Stimulated activated CD4-positive, alpha-beta T cell treated with anti-CD3 and anti-CD28 coated beads, TNF-alpha, amount 100 ng/mL, for 4 hours (primary cell): ENCODE measurements at regions not wholly inside any gene's neighbourhood (a gene's known extent, or its start where the extent isn't known, plus 50 kb on each side); places are given as distances from the start of the nearest gene placed in this dataset.
"Not testable (repeated sequence)": the region's sequence is repeated elsewhere in the genome, so short reads cannot be mapped to it uniquely, and the experiment has no call there.

Experiments used
- DNase-seq, 3 experiments: peaks; one replicate each; pipeline ENCODE4 v3.0.0-alpha.2; 2020; ENCODE audit warnings: low read depth in 3 of 3

DNA sequence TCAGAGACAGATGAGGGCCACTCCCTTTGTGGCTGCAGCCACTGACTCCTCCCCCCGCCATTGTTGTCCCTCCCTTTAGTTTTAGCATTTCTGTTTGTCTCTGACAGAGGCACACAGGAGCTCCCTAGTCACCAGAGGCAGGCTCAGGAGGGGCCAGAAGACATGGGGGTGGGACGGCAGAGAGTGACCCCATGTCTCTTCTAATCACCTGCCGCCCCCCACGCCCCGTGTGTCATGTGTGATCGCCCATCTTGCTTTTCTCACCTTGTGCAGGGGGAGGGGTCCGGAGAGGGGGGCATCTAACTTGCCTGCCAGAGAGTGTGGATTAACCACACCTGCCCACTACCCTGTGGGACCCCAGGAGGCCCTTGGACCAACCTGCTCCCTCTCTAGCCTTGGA, 246.7 kb upstream of the TP53TG3C start:
- DNase-seq: not testable (repeated sequence)

DNA sequence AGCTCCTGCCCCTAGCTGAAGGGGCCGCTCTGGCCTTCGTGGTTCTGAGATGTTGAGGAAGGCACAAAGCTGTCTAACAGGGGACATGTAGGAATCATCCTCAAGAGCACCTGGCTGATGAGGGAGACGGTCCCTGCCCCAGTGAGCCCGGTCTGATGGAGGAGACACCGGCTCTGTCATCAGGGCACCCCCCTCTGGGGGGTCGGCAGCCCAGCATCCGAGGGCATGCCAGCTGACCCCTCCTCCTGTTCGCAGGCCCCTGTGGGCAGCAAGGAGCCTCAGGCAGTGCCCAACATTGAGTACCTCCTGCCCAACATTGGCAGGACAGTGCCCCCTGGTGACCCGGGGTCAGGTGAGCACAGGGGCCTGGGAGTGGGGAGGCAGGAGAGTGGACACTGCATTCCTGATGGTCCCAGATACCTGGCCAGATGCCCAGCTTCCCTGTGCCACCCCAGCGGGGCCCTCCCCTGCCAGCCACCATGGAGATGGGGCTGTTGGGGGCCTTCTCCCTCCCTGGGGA, 247.9 kb upstream of the TP53TG3C start:
- not testable (repeated sequence) for DNase-seq

DNA sequence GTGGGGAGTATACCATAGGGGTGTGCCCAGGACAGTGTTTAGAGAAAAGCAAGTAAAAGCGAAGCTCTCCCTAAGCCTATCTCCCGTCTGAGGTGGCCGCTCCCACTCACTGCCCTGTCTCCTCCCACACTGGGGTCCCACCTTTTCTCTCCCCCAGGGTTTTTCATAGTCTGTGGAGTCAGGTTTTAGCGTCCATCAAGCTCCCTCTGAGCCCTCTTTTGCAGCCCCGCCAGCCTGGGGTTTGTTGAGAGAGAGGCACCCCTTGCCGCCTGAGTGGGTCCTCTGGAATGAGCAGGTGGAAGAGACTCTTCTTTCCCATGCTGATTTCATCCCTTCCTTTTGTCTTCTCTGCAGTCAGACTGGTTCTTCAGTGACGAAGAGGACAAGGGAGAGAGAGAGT, 248.7 kb upstream of the TP53TG3C start:
- not testable (repeated sequence) for DNase-seq

DNA sequence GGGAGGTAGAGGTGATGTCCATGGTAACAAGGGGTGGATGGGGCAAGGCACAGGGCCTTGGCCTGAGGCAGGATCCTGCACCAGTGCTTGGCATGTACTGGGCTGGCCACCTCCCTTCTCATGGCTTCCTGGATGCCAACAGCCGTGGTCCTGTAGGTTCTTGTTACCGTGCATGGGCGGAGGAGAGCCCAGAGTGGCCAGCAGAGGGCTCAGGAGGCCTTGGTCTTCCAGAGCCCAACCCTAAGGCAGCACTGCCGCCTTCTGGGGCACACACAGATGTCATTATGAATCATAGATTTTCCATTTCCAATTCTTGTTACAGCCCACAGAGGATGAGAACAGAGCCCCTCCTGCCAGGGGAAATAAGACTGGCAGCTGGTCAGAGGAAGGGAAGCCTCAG, 254.2 kb upstream of the TP53TG3C start:
- DNase-seq: not testable (repeated sequence)

DNA sequence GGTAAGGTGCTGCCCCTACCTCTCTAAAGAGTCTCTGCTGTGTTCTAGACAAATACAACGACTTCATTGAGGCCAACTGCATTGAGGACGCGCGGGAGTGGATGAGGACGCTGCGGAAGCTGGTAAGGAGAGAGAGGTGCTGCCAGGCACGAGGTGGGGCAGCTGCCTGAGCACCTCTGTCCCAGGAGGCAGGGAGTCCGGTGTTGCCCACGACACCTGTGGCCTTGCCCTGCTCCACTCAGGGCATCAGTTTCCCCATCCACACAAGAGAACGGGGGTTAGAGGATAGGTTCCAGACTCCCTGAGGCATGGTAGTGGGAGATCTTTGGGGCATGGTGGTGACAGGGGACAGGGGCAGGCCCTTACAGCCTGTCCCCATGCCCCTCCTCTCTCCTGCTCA, 256.1 kb upstream of the TP53TG3C start:
- DNase-seq: not testable (repeated sequence)

DNA sequence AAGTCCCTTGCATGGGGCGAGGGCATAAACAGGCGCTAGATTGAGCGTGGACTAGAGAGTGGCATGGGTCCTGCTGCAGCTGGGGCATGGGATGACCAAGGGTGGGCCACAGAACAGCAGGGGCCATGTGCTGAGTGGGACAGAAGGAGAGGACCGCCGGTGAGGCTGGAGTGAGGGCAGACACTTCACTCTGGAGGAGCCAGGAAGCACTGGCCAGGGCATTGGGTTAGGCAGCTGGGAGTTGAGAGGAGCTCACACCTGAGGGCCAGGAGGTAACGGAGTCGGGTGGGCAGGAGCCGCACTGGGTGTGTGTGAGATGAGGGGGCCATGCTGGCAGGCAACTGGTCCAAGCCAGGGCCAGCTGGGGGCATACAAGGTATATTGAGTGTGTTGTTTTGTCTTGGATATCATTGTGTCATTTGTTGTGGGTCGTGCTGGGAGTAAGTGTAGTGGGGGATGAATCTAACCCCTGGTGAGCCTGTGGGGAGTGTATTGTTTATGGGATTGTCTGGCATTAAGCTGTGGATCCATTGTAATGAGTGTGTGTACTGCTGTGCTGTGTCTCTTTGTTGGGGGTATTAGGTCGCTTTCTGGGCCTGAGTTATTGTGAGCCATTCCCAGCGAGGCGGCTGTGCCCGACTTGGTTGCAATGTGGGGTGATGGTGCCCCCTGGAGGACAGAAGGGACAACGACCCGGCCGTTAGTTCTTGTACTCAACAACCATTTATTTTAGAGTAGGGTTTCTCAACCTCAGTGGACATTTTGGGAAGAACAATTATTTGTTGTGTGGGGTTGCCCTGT, 256.5 kb upstream of the TP53TG3 start:
- not testable (repeated sequence) for DNase-seq

DNA sequence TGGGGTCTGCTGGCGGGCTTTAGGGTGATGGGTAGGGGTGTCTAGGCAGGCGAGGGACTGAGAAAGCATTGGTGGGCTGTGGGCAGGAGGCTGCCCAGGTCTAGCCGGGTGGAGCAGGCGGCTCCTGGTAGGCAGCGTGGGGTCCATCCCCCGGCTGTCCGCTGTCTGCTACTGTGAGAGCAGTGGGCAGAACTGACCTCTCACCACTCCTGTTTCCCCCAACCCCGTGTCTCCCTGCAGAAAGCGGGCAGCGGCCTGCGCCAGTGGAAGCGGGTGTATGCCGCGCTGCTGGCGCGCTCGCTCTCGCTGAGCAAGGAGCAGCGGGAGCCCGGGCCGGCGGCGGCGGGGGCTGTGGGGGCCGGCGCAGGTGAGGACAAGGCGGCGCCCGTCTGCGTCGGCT, 249.2 kb upstream of the TP53TG3 start:
- DNase-seq: not testable (repeated sequence)

DNA sequence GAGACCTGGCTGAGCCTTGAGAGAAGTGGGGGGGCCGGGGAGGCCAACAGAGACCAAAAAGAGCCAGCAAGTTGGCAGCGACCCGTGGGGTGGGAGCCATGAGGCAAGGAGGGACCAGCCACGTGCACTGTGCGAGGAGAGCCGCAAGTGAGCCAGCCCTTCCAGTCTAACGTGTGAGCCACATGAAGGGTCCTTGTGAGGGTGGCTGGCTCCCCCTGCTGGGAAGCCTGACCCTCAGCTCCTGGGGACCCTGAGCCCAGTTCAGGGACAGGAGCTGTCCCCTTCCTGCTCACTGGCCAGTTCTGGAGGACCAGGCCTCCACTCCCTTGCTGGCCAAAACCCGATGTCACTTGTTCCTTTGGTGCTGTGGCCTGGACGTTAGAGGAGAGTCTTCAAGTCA, 246.6 kb upstream of the TP53TG3 start:
- DNase-seq: not testable (repeated sequence)

DNA sequence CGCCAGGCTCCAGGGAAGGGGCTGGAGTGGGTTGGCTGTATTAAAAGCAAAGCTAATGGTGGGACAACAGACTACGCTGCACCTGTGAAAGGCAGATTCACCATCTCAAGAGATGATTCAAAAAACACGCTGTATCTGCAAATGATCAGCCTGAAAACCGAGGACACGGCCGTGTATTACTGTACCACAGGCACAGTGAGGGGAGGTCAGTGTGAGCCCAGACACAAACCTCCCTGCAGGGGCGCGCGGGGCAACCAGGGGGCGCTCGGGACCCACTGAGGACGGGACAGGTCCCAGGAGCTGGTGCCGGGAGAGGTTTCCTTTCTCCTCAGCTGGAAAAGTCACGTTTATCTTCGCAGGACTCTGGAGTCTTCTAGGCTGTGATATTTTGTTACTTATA, 239.4 kb upstream of the TP53TG3 start:
- not testable (repeated sequence) for DNase-seq

DNA sequence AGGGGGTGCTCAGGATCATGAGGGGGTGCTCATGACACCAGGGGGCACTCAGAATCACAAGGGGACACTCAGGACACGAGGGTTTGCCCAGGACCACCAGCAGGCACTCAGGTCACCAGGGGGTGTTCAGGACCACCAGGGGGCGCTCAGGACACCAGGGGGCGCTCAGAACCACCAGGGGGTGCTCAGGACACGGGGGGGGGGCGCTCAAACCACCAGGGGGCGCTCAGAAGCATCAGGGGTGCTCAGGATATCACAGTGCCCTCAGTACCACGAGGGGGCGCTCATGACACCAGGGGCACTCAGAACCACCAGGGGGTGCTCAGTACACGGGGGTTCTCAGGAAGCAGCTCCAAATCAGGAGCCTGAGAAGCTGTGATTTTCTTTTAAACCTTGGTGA, 221.8 kb upstream of the TP53TG3 start:
- peak in 1 of 3 experiments; percentile 2 for DNase-seq

DNA sequence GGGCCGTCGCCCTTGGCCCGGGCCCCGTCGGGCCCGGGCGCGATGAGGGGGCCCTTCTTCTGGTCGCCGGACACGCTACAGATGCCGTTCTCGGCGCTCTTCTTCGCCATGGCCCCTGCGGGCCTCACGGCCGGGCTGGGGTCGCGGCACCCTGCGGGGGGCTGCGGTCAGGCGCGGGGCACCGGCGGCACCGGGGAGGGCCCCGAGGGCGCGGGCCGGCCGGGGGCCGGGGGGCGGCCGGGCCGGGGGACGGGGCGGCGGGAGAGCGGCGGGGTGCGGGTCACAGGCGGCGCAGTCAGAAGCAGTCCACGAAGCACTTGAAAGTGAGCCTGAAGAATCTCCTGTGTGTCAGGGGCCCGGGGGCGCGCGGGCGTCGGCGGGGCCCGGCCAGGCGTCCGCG, 209.4 kb upstream of the TP53TG3 start:
- DNase-seq: not testable (repeated sequence)

DNA sequence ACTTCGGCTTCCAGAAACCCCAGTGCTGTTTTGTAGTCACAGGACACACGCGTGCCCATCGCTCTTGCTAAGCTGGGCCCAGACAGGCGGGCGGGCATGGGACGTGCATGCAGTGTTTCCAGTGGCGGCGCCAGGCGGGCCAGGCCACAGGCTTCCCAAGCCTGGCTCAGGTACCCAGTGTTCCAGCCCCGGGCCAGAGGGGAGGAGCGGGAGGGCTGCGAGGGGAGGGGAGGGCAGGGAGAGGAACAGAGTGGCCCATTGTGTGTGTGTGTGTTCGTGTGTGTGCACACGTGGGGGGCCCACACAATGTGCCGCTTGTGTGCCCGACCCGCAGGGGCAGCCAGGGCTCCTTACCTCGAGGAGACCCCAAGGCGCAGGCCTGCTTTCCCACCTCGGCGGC, 208.6 kb upstream of the TP53TG3 start:
- not testable (repeated sequence) for DNase-seq

DNA sequence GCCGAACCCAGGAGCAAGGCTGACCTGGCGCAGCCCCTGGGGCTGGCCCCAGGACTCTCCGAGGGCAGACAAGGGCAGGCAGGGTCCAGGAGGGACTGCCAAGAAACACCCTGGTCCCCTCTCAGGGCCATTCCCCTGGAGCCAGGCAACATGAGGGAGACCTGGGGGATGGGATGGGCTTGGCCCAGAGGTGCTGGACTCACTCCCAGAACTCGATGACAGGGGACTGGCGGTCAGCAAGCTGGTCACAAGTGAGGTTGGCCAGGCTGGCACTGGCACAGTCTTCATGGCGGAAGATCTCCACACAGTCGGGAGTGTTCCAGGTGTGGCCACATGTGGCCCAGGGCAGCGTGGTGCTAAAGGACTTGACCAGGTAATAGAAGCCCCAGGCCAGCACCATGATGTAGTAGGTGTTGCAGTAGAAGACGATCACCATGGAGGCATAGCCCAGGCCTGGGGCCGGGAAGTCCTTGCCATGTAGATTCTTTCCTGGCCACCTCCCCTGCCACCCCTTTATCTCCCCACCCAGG, 206.4 kb upstream of the TP53TG3 start:
- not testable (repeated sequence) for DNase-seq

DNA sequence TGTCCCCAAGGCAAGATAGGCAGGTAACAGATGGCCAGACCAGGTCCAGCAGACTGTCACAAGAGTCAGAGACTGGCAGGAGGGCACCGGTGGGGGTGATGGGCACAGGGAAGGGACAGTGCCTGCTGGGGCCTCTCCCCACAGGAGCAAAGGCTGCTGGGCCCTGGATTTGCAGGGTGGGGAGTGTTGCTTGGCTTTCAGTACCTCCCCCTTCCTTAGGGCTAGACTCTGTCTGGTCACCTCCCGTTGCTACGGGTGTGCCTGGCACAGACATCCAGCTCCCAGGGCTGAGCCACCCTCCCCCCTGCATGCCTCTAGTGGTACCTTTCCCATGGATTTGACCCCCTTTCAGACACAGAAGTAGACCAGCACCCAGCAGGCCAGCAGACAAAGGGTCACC, 205.7 kb upstream of the TP53TG3 start:
- not testable (repeated sequence) for DNase-seq

DNA sequence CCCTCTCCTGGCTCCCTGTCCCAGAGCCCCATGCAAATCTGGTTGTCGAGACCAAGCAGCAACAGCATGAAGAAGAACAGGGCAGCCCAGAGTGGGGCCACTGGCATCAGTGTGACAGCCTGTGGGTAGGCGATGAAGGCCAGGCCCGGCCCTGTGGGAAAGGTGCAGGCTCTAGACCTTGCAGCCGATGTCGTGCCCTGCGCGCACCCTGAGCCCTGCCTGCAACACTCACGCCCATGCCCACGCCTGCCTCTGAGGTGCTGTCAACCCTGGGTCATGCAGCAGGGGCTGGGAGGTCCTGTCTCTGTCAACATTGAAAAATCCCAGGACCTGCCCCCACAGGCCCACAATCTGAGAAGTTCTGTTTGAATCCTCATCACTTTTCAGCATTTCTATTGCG, 204.0 kb upstream of the TP53TG3 start:
- DNase-seq: not testable (repeated sequence)

DNA sequence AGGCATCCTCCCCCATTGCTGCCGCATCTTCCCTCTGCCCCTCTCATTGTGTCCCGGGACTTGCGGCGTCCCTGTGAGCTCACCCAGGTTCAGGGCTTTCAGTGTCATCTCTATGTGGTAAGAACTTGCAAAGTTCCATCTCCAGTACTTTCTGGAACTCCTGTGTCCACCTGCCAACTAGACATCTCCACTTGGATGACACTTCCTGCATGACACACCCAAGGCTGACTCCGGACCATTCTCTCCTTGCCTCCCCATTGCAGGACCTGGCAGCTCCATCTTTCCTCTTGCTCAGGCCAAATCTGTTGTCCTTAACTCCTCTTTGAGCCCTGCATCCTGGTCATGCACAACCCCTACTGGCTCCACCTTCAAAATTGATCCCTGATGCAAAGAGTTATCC, 200.8 kb upstream of the TP53TG3 start:
- DNase-seq: not testable (repeated sequence)

DNA sequence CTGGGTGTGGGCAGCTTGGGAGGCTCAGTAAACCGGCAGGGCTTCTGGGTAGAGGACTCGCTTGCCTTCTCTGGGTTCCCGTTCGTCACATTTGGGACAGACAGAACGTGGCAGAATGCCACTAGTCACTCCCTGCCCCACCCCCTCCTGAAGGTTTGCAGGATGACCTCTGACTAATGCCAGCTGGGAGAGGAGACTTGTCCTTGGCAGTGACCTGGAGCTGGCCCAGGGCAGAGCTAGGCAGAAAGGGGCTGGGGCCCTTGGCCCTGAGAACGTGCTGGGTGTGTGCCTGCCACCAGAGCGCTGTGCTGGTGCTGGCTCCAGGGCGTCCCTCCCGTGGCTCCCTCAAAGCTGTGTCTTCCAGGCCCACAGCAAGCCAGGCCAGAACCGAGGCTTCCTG, 197.8 kb upstream of the TP53TG3 start:
- not testable (repeated sequence) for DNase-seq

DNA sequence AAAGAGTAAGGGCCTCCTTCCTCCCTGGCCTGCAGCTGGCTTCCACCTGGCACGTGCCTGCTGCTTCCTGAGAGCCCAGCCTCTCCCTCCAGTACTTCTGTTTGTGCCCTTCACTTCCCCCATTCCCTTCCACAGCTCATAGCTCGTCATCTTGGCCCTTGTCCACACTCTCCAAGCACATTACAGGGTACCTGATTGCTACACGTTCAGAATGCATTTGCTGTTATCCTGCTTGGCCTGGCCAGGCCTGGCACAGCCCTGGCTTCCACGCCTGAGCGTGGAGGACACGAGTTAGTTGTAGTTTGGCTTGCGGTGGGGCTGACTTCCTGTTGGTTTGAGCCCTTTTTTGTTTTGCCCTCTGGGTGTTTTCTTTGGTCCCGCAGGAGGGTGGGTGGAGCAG, 197.2 kb upstream of the TP53TG3 start:
- DNase-seq: not testable (repeated sequence)

DNA sequence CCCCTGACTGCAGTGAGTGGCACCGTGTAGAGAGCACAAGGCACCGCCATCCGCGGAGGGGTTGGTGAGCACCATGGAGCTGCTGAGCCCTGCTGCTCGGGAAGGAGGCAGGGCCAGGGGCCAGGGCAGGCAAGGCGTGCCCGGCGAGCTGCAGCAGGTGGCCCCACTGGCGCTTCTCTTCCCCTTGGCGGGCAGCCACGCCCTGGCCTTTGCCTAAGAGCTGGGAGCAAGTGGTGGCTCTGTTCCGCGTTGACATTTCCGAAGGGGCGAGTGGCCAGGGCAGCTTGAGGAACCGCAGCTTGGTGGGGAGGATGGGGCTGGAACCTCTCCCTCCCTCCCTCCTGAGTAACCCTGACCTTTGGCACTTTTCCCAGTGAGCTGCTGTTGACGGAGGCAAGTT, 194.7 kb upstream of the TP53TG3 start:
- DNase-seq: not testable (repeated sequence)

DNA sequence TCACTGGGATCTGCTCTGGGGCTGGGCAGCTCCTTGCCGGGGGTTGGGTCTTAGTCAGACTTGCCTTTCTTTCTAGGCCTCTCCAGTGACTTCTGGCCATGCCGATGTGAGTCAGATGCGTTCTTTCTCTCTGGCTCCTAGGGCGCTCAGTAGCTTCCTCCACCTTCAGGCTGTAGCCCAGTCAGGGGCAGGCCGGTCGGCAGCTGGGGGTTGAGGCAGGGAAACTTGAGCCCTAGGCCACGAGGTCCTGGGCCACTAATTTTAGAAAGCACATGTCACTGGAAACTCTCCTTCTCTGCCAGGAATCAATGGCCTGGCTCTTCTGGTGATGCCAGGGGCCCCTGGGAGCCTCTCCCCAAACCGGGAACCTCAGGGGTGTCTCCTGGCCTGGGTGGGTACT, 192.4 kb upstream of the TP53TG3 start:
- DNase-seq: not testable (repeated sequence)

DNA sequence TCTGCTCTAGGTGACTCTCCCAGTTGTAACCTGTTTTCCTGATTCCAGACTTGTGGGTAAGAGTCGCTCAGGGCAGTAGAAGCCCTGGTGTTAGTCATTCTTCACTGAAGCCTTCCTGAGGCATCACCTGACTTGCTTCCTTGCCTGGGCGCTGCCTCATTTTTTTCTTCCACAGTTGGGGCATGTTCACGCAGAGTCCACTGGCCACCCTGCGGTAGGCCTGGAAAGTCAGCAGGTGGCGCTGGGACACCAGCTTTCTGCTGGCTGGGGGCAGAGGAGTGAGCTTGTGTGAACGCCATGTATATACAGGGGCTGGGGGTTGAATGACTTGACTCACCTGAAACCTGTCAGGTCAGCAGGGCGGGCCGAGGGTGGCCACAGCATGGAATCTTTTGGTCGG, 189.3 kb upstream of the TP53TG3 start:
- DNase-seq: not testable (repeated sequence)

DNA sequence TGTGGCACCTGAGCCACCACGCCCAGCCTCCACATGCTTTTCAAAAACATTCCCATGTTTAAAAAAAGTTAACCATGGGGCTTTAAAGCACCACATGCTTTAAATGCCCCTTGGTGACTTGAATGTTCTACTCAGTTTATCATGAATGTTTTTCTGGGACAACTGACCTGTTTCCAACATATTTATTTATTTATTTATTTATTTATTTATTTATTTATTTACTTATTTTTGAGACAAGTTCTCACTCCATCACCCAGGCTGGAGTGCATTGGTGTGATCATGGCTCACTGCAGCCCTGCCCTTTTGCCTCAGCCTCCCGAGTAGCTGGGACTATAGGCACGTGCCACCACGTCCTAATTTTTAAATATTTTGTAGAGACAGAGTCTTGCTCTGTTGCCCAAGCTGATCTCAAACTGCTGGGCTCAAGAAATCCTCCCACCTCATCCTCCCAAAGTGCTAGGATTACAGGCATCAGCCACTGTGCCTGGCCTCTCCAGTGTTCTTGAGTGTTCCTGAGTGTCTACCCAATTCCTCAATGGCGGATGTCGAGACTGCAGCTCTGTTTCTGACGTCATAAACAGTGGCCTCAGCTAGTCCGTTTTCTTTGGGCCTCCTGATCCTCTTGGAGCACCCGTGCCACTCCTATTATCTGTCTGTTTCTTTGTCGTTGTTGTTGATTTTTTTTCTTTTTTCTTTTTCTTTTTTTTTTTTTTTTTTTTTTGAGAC, 185.7 kb upstream of the TP53TG3 start:
- DNase-seq: not testable (repeated sequence)
